ENCODE measurements at regions not wholly inside any gene's neighbourhood (a gene's known extent, or its start where the extent isn't known, plus 50 kb on each side); places are given as distances from the start of the nearest gene placed in this dataset.

DNA sequence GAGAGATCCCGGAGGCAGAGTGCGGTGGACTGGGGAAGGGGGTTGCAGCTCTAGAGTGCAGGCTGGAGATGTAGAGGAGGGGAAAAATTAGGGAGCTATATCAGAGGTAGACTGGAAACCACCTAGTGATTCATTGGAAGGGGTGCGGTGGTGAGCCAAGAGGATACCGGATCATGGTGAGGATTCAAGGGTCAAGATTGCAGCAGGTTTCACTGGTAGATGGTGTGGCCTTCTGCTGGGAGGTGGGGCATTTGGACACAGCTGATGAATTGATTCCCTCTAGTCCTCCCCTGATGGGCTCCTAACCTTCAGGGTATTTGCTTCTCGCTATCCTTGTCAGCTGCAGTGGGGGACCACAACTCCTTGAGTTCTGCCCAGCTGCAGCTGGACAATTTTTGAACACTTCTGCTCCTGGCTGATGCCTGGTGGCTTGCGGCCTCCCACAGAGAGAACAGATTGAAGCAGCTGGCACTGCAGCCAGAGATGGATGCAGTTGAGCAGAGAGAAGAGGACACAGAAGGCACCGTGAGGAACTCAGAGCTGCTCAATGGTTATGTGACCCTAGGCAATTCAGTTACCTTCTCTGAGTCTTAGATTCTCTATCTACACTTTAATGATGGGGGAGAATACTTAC lies 134.4 kb upstream of the ABCA1 start:
- TF ChIP-seq YY1 (IDR thresholded peaks at IDR 0.05; ENCODE audit: insufficient read depth, insufficient read length), result no peak
- TF ChIP-seq ZNF274 (IDR thresholded peaks at IDR 0.05; ENCODE audit: low read depth, low read length), result no peak
- no peak for TF ChIP-seq SUZ12 (IDR thresholded peaks at IDR 0.05; ENCODE audit: extremely low read depth, insufficient read depth, insufficient read length)

All from NT2/D1 (cell line).